ENCODE measurements at regions not wholly inside any gene's neighbourhood (a gene's known extent, or its start where the extent isn't known, plus 50 kb on each side); places are given as distances from the start of the nearest gene placed in this dataset.
"Not testable (repeated sequence)": the region's sequence is repeated elsewhere in the genome, so short reads cannot be mapped to it uniquely, and the experiment has no call there.

- no peak for DNase-seq
Observed at GRCh38 chr15:66968806-66969596, 96.4 kb upstream of the SMAD3 start.

- DNase-seq = not testable (repeated sequence)
Observed at GRCh38 chr15:66974131-66974530, 91.3 kb upstream of the SMAD3 start.

- not testable (repeated sequence) for DNase-seq
Observed at GRCh38 chr15:66976106-66976640, 89.2 kb upstream of the SMAD3 start.

- DNase-seq = not testable (repeated sequence)
Observed at GRCh38 chr15:66980326-66980725, 85.1 kb upstream of the SMAD3 start.

- no peak for DNase-seq
Observed at GRCh38 chr15:66981771-66982170, 83.6 kb upstream of the SMAD3 start.

- DNase-seq = no peak
Observed at GRCh38 chr15:66982250-66982649, 83.2 kb upstream of the SMAD3 start.

GRCh38 chr15:66982816-66983215, 82.6 kb upstream of the SMAD3 start:
- DNase-seq = no peak

GRCh38 chr15:66985653-66986052, 79.7 kb upstream of the SMAD3 start:
- no peak for DNase-seq

- no peak for DNase-seq
Observed at GRCh38 chr15:66986951-66987350, 78.5 kb upstream of the SMAD3 start.

GRCh38 chr15:66993090-66993489, 72.3 kb upstream of the SMAD3 start:
- no peak for DNase-seq

- no peak for DNase-seq
Observed at GRCh38 chr15:66993874-66994696, 71.3 kb upstream of the SMAD3 start.

GRCh38 chr15:66994927-66995656, 70.3 kb upstream of the SMAD3 start:
- no peak for DNase-seq

GRCh38 chr15:66996094-66996493, 69.3 kb upstream of the SMAD3 start:
- no peak for DNase-seq

GRCh38 chr15:66997212-66997611, 68.2 kb upstream of the SMAD3 start:
- DNase-seq = no peak

GRCh38 chr15:66998234-66998633, 67.2 kb upstream of the SMAD3 start:
- not testable (repeated sequence) for DNase-seq

GRCh38 chr15:66999046-66999968, 66.1 kb upstream of the SMAD3 start:
- no peak for DNase-seq

- DNase-seq = no peak
Observed at GRCh38 chr15:67000896-67001295, 64.5 kb upstream of the SMAD3 start.

GRCh38 chr15:67002368-67002767, 63.0 kb upstream of the SMAD3 start:
- DNase-seq = no peak

- no peak for DNase-seq
Observed at GRCh38 chr15:67003586-67003985, 61.8 kb upstream of the SMAD3 start.

- no peak for DNase-seq
Observed at GRCh38 chr15:67004142-67004541, 61.3 kb upstream of the SMAD3 start.

GRCh38 chr15:67005294-67005996, 60.0 kb upstream of the SMAD3 start:
- no peak for DNase-seq

All from activated CD4-positive, CD25-positive, alpha-beta regulatory T cell treated with anti-CD3 and anti-CD28 coated beads, Interleukin-2, amount 50 U/mL, for 72 hours (primary cell).